Activated T-helper 1 cell treated with anti-CD3 and anti-CD28 coated beads, Interleukin-12 subunit alpha, Interleukin-12 subunit beta, Interleukin-2, Interleukin-4 antibody, amounts not matched to agents 30 ng/mL and 10 ng/mL and 1 ng/mL, durations not matched to agents 14 hours and 24 hours and 36 hours (primary cell): ENCODE measurements at regions not wholly inside any gene's neighbourhood (a gene's known extent, or its start where the extent isn't known, plus 50 kb on each side); places are given as distances from the start of the nearest gene placed in this dataset.

Experiments used
- DNase-seq: peaks from one replicate; pipeline ENCODE4 v3.0.0; 2021; ENCODE audit warnings: low spot score
- H3K27ac Mint-ChIP-seq: one replicate; pipeline ENCODE4 v1.8.0; 2021; ENCODE audit warnings: mild to moderate bottlenecking, mixed read lengths
- H3K27me3 Mint-ChIP-seq: one replicate; pipeline ENCODE4 v1.8.0; 2022; ENCODE audit warnings: mild to moderate bottlenecking, moderate library complexity, mixed read lengths; ENCODE audit not compliant: insufficient read depth
- H3K36me3 Mint-ChIP-seq: one replicate; pipeline ENCODE4 v1.8.0; 2021; ENCODE audit warnings: low read depth, mixed read lengths
- H3K4me1 Mint-ChIP-seq: one replicate; pipeline ENCODE4 v1.8.0; 2021; ENCODE audit warnings: low read depth, mixed read lengths
- H3K4me3 Mint-ChIP-seq: one replicate; pipeline ENCODE4 v1.8.0; 2021; ENCODE audit warnings: mild to moderate bottlenecking, moderate library complexity, mixed read lengths
- H3K9me3 Mint-ChIP-seq: one replicate; pipeline ENCODE4 v1.8.0; 2021; ENCODE audit warnings: mixed read lengths
- intact Hi-C: fragments of 100-400 bp; cut with micrococcal nuclease; formaldehyde crosslinking; loops from one replicate; pipeline ENCODE4 v1.15.1; 2024

GRCh38 chr10:3016016-3016415 is 51.3 kb upstream of the PFKP start:
- H3K9me3 Mint-ChIP-seq: peaks cover 5% of the 10 kb centered on the region
- H3K27ac Mint-ChIP-seq: no peak overlapping the region
- no peaks in the 10 kb centered on the region for H3K27me3 Mint-ChIP-seq
- intact Hi-C loops: no loop called here
- no peak for DNase-seq
- no peak overlapping the region for H3K4me3 Mint-ChIP-seq
- H3K4me1 Mint-ChIP-seq: no peaks in the 10 kb centered on the region
- no peaks in the 10 kb centered on the region for H3K36me3 Mint-ChIP-seq

GRCh38 chr10:3014968-3015367 is 52.4 kb upstream of the PFKP start:
- intact Hi-C loops: no loop called here
- peaks cover 5% of the 10 kb centered on the region for H3K9me3 Mint-ChIP-seq

GRCh38 chr10:3012223-3012622 is 55.1 kb upstream of the PFKP start:
- H3K9me3 Mint-ChIP-seq: peaks cover 5% of the 10 kb centered on the region
- H3K27me3 Mint-ChIP-seq: peaks cover 16% of the 10 kb centered on the region
- H3K36me3 Mint-ChIP-seq: no peaks in the 10 kb centered on the region
- H3K4me1 Mint-ChIP-seq: no peaks in the 10 kb centered on the region
- DNase-seq: no peak
- no peak overlapping the region for H3K27ac Mint-ChIP-seq
- no peak overlapping the region for H3K4me3 Mint-ChIP-seq
- intact Hi-C loops: no loop called here

More at GRCh38 chr10:3014968-3015367, 52.4 kb upstream of the PFKP start:
- H3K4me1 Mint-ChIP-seq: no peaks in the 10 kb centered on the region
- H3K36me3 Mint-ChIP-seq: no peaks in the 10 kb centered on the region
- no peak overlapping the region for H3K27ac Mint-ChIP-seq
- no peaks in the 10 kb centered on the region for H3K27me3 Mint-ChIP-seq
- no peak for DNase-seq
- H3K4me3 Mint-ChIP-seq: no peak overlapping the region

DNA sequence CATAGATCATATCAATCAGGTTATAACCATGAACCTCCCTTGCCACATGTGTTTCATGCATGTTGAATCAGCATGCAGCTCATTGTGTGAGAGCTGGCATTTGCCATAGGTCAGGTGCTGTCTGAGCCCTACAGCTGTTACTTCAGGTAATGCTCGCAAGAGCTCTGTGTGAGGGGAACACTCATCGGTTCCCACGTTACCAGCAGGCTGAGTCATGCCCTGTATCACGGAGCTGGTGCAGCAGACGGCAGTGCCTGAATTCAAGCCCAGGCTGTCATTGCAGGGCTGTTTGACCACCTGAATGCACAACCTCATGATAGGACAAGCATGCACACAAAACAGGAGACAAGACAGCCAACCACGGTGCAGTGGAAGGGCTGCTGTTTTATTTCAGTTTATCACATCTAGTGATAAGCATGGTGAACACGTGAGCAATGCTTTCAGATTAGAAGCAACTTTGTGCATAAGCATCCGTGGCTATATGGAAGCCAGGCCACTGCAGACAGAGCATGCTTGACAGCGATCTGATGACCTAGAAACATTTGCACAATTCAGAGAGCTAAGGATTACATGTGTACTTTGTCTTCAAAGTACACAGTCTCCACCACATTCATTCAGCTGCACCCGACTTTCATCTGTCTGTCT is 56.4 kb upstream of the PFKP start:
- Mint-ChIP-seq H3K27me3 (peaks cover 20% of the 10 kb centered on the region), H3K4me1 (no peaks in the 10 kb centered on the region), H3K27ac (no peak overlapping the region), H3K36me3 (no peaks in the 10 kb centered on the region), H3K4me3 (no peak overlapping the region), H3K9me3 (peaks cover 5% of the 10 kb centered on the region)
- intact Hi-C loops: no loop called here
- DNase-seq: no peak

- Mint-ChIP-seq H3K27ac (no peak overlapping the region), H3K9me3 (peaks cover 5% of the 10 kb centered on the region), H3K36me3 (no peaks in the 10 kb centered on the region), H3K4me1 (no peaks in the 10 kb centered on the region), H3K4me3 (no peak overlapping the region), H3K27me3 (peaks cover 20% of the 10 kb centered on the region)
- intact Hi-C loops: no loop called here
- no peak for DNase-seq
Measured at GRCh38 chr10:3010334-3010733, 57.0 kb upstream of the PFKP start.

DNA sequence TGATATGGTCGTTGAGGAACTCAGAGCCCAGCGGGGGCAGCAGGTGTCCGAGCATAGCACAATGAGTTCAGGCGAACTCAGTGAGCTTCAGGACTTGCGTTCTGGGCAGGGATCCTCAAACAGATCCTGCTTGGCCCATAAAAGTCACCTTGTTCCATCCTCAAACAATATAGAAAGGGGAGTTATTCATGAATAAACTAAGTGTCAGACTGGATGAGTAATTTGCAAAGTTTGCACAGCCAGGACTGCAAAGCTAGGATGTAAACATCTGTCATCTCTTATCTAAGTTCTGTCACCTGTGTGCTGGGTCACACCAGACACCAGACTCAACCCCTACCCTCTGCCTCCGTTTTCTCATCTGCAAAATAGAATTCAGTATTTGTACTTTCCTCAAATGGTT is 58.0 kb upstream of the PFKP start:
- H3K4me3 Mint-ChIP-seq: no peak overlapping the region
- H3K9me3 Mint-ChIP-seq: peaks cover 5% of the 10 kb centered on the region
- H3K27me3 Mint-ChIP-seq: peaks cover 20% of the 10 kb centered on the region
- no peak for DNase-seq
- H3K36me3 Mint-ChIP-seq: no peaks in the 10 kb centered on the region
- H3K27ac Mint-ChIP-seq: no peak overlapping the region
- intact Hi-C loops: no loop called here
- H3K4me1 Mint-ChIP-seq: no peaks in the 10 kb centered on the region

- Mint-ChIP-seq H3K4me1 (no peaks in the 10 kb centered on the region), H3K27me3 (peaks cover 20% of the 10 kb centered on the region)
- intact Hi-C loops: no loop called here
Measured at GRCh38 chr10:3008518-3009195, 58.7 kb upstream of the PFKP start.

GRCh38 chr10:3006607-3007006 is 60.7 kb upstream of the PFKP start:
- no peak for DNase-seq
- H3K27ac Mint-ChIP-seq: no peak overlapping the region
- no peak overlapping the region for H3K4me3 Mint-ChIP-seq
- no peaks in the 10 kb centered on the region for H3K36me3 Mint-ChIP-seq
- H3K27me3 Mint-ChIP-seq: peaks cover 20% of the 10 kb centered on the region
- no peaks in the 10 kb centered on the region for H3K9me3 Mint-ChIP-seq
- no peaks in the 10 kb centered on the region for H3K4me1 Mint-ChIP-seq
- intact Hi-C loops: no loop called here

More at GRCh38 chr10:3008518-3009195, 58.7 kb upstream of the PFKP start:
- DNase-seq: no peak
- Mint-ChIP-seq H3K9me3 (peaks cover 4% of the 10 kb centered on the region), H3K4me3 (no peak overlapping the region), H3K27ac (no peak overlapping the region), H3K36me3 (no peaks in the 10 kb centered on the region)

DNA sequence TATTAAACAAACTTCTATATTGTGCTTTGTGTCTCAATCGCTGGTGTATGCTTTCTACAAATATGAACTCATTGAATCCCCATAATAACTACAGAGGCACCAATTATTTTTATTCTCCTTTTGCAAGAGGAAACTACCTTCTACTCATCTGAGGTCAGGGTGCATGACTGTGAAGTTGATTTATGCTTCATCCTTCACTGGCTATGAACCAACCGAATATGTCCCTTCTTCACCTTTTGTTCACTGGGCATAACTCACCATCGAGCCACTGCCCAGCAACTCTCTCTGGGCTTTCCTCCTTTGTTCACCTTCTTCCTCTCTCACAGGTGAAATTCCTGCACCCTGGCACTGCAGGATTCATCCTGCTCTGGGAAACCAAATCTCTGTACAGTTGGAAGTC is 61.3 kb upstream of the PFKP start:
- peaks cover 20% of the 10 kb centered on the region for H3K27me3 Mint-ChIP-seq
- H3K4me3 Mint-ChIP-seq: no peak overlapping the region
- intact Hi-C loops: no loop called here
- H3K9me3 Mint-ChIP-seq: no peaks in the 10 kb centered on the region
- DNase-seq: no peak
- no peak overlapping the region for H3K27ac Mint-ChIP-seq
- no peaks in the 10 kb centered on the region for H3K4me1 Mint-ChIP-seq
- H3K36me3 Mint-ChIP-seq: no peaks in the 10 kb centered on the region

DNA sequence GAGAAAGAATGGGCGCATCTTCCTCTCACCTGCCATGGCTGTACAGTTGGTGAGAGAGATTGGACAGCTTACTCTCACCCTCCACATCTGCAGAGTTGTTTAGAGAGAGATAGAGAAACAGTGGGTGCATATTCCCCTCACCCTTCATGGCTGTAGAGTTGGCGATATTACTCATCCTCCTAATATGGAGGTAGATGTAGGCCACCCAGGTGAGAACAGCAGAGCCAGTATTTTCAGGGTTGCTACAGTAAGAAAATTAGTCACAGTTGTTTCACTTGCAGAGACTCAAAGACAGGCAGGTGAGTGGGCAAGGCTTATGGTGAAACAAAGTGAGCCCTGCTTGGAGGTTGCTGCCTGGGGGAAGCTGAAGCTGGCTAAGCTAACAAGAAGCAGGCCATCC is 65.0 kb upstream of the PFKP start:
- peaks cover 4% of the 10 kb centered on the region for H3K27me3 Mint-ChIP-seq
- intact Hi-C loops: no loop called here
- H3K4me1 Mint-ChIP-seq: no peaks in the 10 kb centered on the region
- no peaks in the 10 kb centered on the region for H3K9me3 Mint-ChIP-seq
- H3K27ac Mint-ChIP-seq: no peak overlapping the region
- no peak overlapping the region for H3K4me3 Mint-ChIP-seq
- DNase-seq: no peak
- H3K36me3 Mint-ChIP-seq: no peaks in the 10 kb centered on the region

DNA sequence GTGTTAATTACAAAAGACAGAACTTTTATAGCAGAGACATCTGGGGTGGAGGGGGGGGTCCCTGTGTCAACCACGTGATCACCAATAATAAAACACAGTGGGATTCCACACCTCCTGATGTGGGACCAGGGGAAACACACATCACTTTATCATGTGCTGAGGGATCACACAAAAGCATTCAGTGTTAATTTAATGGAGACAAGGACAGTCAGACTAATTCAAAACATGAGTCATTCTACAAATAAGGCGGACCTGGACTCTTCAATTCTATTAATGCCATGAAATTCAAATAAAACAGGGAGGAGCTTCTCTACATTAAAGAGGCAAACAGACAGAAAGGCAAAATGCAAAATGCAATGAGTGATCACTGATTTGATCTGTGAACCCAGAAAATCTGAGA is 67.3 kb upstream of the PFKP start:
- H3K9me3 Mint-ChIP-seq: no peaks in the 10 kb centered on the region
- no peaks in the 10 kb centered on the region for H3K36me3 Mint-ChIP-seq
- no peak for DNase-seq
- intact Hi-C loops: no loop called here
- H3K4me1 Mint-ChIP-seq: no peaks in the 10 kb centered on the region
- no peaks in the 10 kb centered on the region for H3K27me3 Mint-ChIP-seq
- H3K27ac Mint-ChIP-seq: no peak overlapping the region
- no peak overlapping the region for H3K4me3 Mint-ChIP-seq

DNA sequence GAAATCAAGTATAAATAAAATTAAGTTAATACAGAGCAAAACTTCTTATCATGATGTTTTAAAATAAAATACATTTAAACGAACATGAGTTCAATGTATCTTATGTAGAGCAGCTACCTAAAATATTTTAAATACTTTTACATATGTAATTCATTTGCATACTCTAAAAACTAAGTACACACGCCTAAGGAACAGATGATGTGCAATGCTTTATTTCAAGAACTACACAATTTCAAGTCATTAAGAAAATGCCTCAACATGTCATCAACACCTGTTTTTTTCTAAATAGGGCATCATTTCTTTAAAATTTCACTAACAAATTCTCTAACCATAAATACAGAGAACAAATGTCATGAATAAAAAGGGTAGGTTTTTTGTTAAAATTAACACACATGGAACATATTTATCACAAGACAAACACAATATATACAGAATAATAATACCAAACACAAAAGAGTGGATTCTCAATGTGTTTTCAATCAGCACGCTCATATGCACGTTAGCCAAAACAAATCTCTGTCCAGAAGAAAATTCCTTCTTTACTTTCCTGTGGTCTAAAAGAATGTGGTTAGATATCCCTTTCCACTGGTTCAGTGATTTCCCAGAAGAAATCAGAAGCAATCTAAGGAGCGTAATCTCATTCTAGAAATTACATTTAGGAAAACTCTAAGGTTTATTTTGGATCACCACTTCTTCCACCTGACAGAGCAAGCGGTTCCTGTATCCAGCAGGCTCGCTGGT is 73.0 kb upstream of the PFKP start:
- no peak for DNase-seq
- no peak overlapping the region for H3K27ac Mint-ChIP-seq
- no peak overlapping the region for H3K4me3 Mint-ChIP-seq
- intact Hi-C loops: no loop called here
- H3K27me3 Mint-ChIP-seq: no peaks in the 10 kb centered on the region
- H3K36me3 Mint-ChIP-seq: no peaks in the 10 kb centered on the region
- no peaks in the 10 kb centered on the region for H3K4me1 Mint-ChIP-seq
- H3K9me3 Mint-ChIP-seq: no peaks in the 10 kb centered on the region

DNA sequence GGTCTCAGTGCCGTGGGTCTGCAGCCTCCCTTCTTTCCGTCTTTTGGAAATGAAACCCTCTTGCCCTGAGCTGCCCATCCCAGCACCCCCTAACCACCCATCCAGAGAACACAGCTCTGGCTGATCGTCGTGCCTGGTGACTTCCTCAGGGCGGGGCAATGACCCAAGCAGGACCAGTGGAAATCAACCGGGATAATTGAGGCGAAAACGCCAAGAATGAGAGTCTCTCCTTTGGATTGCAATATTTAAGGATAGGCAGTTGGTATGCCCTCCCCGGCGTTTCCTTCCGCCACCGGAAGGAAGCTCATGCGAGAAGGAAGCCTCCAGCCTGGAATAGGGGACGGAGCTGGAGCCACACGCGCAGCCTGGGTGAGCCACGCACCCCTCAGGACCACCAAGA is 73.7 kb upstream of the PFKP start:
- H3K27me3 Mint-ChIP-seq: peaks cover 2% of the 10 kb centered on the region
- no peak overlapping the region for H3K27ac Mint-ChIP-seq
- intact Hi-C loops: no loop called here
- H3K36me3 Mint-ChIP-seq: no peaks in the 10 kb centered on the region
- DNase-seq: no peak
- H3K9me3 Mint-ChIP-seq: no peaks in the 10 kb centered on the region
- H3K4me1 Mint-ChIP-seq: no peaks in the 10 kb centered on the region
- H3K4me3 Mint-ChIP-seq: no peak overlapping the region
